ENCODE measurements at regions not wholly inside any gene's neighbourhood (a gene's known extent, or its start where the extent isn't known, plus 50 kb on each side); places are given as distances from the start of the nearest gene placed in this dataset.

- TF ChIP-seq POLR2A (IDR thresholded peaks at IDR 0.05; ENCODE audit: low read depth) (no peak), CTCF (IDR thresholded peaks at IDR 0.05) (no peak), EP300 (IDR thresholded peaks at IDR 0.05) (no peak), POLR2AphosphoS5 (IDR thresholded peaks at IDR 0.05) (no peak)
Measured at GRCh38 chr21:20942523-20942922, 55.7 kb upstream of the NCAM2 start.
